Skin of body (tissue), 1 donor: ENCODE measurements at regions not wholly inside any gene's neighbourhood (a gene's known extent, or its start where the extent isn't known, plus 50 kb on each side); places are given as distances from the start of the nearest gene placed in this dataset.

Experiments used
- DNase-seq: peaks from one replicate; lab custom pipeline; 2025; lab: John Stamatoyannopoulos, UW

DNA sequence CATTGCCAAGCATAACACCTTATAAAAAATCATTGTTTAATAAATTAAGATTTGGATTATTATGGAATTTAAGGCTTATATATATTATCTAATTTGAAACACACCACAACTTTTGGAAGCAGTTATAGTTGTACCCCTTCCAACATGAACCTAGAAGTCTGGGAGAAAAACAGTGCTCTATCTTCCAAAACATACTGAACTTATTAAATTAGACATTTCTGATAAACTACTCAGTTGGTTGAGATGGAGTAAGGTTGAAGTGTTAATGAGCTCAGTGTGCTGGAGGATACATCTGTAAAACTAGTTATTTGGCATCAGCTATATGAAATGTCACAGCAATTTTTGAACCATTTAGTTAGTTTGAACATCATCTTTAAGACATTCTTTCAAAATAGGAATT lies 227.4 kb downstream of the ALX1 start:
- no peak for DNase-seq

DNA sequence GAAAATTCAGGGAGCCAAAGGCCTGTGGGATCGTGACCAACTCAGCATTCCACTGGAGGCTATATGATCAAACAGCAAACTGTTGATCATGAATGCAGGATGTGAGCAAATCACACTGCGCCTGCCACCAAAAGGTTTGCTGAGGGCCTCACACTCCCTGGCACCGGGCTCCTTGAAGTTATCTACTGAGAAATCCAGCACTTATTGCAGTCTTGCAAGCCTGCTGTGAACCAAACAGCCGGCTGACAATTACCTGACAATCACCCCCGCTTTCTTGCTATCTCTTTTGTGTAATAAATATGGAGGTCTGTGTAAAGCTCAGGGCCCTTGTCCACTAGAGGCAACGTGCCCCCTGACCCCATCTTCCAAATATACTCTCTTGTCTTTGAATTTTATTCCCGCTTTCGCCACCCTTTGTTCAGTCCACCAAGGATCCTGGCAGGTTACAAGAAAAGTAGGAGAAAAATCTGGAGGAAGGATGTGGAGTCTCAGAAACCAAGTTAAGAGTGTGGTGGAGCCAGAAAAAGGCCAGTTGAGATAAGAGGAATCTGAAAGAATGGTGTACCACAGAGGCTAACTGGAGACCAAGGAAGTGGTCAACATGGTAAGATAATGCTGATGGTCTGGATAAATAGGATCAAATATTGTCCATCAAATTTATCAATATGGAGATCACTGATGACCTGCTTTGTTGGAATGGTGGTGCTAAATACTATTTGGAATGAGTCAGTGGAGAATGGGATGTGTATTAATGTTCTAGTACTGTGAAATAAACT lies 229.2 kb downstream of the ALX1 start:
- no peak for DNase-seq

GRCh38 chr12:85509857-85510256 lies 229.8 kb downstream of the ALX1 start:
- no peak for DNase-seq

DNA sequence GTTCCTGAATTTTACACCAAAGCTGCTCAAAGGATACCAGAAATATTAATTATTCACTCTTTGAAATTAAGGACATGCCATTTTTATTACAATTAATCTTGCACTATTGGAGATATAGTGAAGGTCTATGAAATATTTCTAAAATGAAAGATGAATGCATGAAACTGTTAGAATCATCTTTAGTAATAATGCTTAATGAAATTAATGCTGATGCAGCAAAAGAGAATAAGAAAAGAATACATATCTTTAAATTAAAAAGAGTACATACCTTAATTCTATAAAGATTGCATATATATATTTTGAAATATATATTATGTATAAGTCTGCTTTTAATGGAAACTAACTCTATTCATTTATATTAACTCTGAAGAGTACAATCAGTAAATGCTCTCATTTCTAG lies 236.0 kb downstream of the ALX1 start:
- no peak for DNase-seq

GRCh38 chr12:85516667-85517325 lies 236.8 kb downstream of the ALX1 start:
- no peak for DNase-seq

- no peak for DNase-seq
These were observed 239.1 kb downstream of the ALX1 start for GRCh38 chr12:85519163-85519562.

- no peak for DNase-seq
These were observed 243.2 kb downstream of the ALX1 start for GRCh38 chr12:85523197-85523596.

DNA sequence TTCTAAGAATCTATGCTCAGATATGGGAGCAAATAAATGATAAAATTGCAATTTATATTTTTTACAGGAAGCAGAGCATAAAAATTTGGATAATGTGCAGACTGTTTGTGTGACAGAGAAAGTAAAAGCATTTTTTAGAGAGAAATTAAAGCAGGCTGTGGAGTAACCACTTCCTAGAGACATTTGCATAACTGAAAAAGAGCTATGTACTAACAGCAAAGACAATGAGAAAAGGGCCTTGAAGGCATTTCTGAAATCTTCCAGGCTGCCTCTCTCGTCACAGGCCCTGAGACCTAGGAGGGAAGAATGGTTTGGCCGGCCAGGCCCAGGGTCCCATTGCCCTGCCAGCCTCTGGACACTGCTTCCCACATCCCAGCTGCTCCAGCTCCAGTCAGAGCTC lies 247.2 kb downstream of the ALX1 start:
- no peak for DNase-seq

DNA sequence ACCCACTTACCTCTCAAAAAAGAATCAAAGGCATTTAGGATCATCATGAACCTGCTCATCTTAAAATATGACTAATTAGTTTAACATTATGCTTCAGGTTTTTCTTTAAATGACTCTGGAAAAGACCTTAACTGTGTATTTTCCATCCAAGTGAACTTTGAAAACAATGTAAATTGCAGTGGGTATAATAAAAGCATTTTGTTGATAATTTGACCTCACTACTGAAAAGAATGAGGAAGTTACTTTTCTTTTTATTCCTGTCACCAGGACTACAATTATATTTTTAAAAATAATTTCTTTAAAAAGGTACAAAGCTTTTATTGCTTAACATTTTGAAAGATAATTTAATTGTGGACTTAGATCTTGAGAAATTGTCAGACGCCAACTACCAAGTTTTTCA lies 249.9 kb downstream of the ALX1 start:
- no peak for DNase-seq

GRCh38 chr12:85530456-85530855 lies 250.4 kb downstream of the ALX1 start:
- DNase-seq = no peak

GRCh38 chr12:85531341-85531740 lies 251.3 kb downstream of the ALX1 start:
- DNase-seq = no peak

DNA sequence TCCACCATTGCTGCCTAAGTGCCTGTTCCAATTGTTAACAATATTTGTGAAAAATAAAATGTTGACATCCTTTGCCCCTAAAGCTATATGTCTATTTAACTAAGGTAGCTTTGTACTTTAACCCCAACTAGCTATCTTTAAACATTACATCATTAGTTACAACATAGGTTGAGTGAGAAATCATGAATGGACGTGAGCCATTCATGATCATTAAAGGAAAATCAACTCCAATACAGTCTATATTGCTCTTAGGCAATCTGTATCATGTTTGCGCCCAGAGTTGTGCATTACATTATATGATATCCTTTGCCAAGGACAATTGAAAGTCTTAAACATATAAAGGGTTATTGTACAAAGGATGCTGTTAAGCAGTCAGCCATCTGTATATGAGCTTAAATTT lies 269.6 kb downstream of the ALX1 start:
- no peak for DNase-seq

GRCh38 chr12:85550924-85551323 lies 270.9 kb downstream of the ALX1 start:
- no peak for DNase-seq

DNA sequence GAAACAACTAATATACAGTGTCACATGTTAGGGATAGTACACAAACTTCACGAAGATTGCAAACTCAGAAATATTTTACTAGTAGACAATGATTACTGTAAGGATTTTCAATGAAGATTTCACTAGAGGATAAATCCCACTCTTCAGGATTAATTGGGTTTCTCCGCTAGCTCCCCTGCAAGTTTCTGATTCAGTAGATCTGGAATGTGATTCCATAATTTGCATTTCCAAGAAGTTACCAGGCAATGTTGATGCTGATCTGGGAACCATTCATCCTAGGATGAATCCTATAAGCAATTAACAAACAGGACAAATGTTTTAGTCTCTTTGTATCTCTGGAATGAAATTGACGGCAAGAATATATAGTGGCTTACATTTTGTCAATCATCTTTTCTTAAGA lies 272.4 kb downstream of the ALX1 start:
- DNase-seq = no peak

DNA sequence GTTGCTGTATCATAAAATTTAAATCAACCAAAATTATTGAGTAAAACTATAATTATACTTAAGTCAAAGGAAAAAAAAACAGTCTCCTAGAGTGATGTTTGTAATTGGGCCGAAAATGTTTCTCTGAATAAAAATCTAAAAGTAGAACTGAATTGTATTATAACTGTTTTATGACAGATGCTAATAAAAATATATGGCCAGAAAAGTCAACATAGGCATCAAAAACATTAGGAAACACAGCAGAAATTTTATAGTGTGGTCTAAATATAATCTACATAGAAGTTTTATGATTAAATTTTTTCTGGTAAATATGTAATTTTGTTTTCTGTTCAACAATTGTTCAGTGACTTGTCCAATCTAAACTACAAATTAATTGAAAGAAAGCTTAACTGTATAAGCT lies 277.8 kb downstream of the ALX1 start:
- no peak for DNase-seq

GRCh38 chr12:85558684-85559083 lies 277.5 kb downstream of the RASSF9 start:
- no peak for DNase-seq

DNA sequence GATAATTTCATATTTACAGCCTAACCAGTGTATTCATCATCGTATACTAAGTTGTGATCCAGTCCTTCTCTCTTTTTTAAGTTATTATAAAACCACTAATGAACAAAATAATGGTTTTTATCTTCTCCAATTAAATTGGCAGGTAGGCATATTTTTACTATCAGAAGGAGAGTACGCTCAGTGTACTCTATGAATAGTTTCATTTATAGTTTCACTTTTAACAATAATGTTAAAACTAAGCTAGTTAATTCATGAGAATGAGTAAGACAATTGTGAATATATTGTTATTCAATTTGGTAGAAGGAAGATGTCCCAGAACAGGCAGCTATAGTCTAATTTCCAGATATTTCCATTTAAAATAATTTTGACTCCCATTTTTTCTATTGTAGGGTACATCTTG lies 277.1 kb downstream of the RASSF9 start:
- DNase-seq = no peak

- no peak for DNase-seq
These were observed 276.7 kb downstream of the RASSF9 start for GRCh38 chr12:85559536-85559935.

GRCh38 chr12:85562765-85563164 lies 273.4 kb downstream of the RASSF9 start:
- DNase-seq = no peak

DNA sequence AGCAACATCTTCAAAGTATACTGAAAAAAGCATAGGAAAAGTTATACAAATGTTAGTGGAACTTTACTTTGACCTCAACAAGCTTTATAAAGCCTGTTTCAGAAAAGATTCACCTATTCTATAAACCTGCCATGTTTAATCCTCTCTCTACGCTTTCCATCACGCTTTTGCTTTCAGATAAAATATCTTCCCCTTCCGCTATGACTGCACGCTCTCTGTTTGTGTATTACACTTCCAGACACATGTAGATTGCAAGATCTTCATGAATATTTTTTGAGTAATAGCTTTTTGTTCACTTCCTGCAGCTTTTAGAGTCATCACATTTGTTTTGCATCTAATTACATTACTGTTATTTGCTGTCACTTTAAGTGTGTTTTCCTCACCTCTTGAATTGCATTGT lies 271.4 kb downstream of the RASSF9 start:
- DNase-seq = no peak

- DNase-seq = no peak
These were observed 267.7 kb downstream of the RASSF9 start for GRCh38 chr12:85568395-85569103.

GRCh38 chr12:85569261-85569660 lies 266.9 kb downstream of the RASSF9 start:
- DNase-seq = no peak

DNA sequence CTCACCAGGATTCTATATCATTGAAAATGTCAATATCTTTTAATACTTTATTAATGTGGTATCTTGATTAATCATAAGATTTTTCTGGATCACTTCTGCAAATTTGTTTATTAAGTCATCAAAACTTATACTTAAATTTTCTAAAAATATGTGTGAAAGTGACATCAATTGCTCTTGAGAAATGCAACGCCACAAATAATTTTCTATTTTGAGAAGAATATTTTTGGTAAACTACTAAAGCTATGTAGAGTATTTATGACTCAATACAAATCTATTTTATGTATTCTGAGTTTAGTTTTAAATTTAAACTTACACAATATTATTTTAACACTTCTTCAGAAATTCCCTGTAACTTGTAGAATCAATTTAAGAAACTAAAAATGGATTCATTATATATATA lies 263.3 kb downstream of the RASSF9 start:
- no peak for DNase-seq
